ENCODE measurements at regions not wholly inside any gene's neighbourhood (a gene's known extent, or its start where the extent isn't known, plus 50 kb on each side); places are given as distances from the start of the nearest gene placed in this dataset.

DNA sequence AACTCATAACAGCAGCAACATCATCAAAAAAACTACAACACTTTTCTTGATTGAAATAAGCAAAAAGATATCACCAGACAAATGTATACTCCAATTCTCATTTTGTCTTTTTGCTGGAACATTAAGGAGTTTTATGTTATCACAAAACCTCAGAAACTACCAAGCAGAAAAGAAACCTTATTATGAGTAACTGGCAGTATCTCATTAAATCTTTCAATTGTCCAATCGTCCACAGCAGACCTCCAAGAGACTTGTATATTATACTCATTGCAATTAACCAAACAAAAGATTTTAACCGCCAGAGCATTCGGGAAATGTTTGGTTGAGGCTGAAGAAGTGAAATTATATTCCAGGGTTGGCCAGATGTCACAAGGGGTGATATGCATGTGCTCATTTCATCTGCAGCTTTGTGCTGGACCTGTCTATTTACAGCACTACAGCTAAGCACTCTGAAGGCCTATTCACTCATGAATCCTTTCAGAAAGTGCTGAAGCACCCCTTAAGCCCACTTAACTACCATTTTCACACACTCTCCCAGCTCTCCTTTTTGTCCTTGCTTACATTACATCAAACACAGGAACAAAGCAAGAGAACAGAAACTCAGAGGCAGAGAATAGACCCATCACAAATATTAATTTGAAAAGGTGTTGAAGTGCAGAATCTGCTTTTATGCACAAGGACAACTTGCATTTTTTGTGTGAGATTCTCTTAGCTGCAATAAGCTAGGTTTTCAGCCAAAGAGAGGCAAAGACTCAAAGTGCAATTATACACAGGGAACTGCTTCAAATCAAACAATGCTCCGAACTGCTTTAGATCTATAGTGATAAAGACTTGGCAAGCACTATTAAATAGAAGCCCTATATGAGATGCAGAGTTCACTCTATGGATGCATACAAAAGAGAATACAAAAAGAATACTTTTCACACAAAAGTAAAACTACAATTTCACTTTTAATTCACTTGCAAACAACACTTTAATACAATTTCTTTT, 150.4 kb upstream of the POU5F2 start:
- DNase-seq (ENCODE audit: extremely low spot score in 2 of 2) = no peak
- intact Hi-C loops (cut with DNase I) = no loop called here
- Histone ChIP-seq H3K4me3 (no peak overlapping the region), H3K9me3 (no peaks in the 10 kb centered on the region), H3K4me1 (no peaks in the 10 kb centered on the region), H3K36me3 (no peaks in the 10 kb centered on the region), H3K27ac (no peak overlapping the region), H3K27me3 (no peaks in the 10 kb centered on the region)
- no peak for TF ChIP-seq POLR2A (IDR thresholded peaks at IDR 0.05)
- TF ChIP-seq POLR2AphosphoS5 (IDR thresholded peaks at IDR 0.05; ENCODE audit: insufficient read depth in 1 of 2, low read depth in 1 of 2) = no peak
- TF ChIP-seq, protein P1, sequence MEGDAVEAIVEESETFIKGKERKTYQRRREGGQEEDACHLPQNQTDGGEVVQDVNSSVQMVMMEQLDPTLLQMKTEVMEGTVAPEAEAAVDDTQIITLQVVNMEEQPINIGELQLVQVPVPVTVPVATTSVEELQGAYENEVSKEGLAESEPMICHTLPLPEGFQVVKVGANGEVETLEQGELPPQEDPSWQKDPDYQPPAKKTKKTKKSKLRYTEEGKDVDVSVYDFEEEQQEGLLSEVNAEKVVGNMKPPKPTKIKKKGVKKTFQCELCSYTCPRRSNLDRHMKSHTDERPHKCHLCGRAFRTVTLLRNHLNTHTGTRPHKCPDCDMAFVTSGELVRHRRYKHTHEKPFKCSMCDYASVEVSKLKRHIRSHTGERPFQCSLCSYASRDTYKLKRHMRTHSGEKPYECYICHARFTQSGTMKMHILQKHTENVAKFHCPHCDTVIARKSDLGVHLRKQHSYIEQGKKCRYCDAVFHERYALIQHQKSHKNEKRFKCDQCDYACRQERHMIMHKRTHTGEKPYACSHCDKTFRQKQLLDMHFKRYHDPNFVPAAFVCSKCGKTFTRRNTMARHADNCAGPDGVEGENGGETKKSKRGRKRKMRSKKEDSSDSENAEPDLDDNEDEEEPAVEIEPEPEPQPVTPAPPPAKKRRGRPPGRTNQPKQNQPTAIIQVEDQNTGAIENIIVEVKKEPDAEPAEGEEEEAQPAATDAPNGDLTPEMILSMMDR (IDR thresholded peaks at IDR 0.05) = no peak

DNA sequence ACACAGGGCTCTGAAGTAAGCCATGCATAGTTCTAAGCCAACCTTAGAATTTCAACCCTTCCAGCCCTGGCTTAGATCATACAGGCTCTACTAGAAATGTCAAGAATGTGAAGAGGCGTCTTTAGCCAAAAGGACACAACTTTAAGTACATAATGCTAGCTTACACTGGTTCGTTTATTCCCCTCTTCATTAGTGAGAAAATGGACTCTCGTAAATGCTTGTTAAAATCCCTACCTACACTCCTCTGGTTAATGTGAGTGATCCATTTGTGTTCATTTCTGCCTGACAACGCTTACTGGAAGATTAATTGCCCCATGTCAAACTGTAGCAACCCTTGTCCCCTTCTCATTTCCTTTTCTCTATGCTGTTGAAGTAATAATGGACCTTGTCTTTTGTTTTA, 149.3 kb upstream of the POU5F2 start:
- intact Hi-C loops (cut with DNase I) = no loop called here
- Histone ChIP-seq H3K27me3 (no peaks in the 10 kb centered on the region), H3K36me3 (no peaks in the 10 kb centered on the region), H3K9me3 (no peaks in the 10 kb centered on the region), H3K27ac (no peak overlapping the region), H3K4me3 (no peak overlapping the region), H3K4me1 (no peaks in the 10 kb centered on the region)
- TF ChIP-seq POLR2A (IDR thresholded peaks at IDR 0.05) (no peak), POLR2AphosphoS5 (IDR thresholded peaks at IDR 0.05; ENCODE audit: insufficient read depth in 1 of 2, low read depth in 1 of 2) (no peak)
- TF ChIP-seq, protein P1 (IDR thresholded peaks at IDR 0.05) = no peak
- DNase-seq (ENCODE audit: extremely low spot score in 2 of 2) = no peak

DNA sequence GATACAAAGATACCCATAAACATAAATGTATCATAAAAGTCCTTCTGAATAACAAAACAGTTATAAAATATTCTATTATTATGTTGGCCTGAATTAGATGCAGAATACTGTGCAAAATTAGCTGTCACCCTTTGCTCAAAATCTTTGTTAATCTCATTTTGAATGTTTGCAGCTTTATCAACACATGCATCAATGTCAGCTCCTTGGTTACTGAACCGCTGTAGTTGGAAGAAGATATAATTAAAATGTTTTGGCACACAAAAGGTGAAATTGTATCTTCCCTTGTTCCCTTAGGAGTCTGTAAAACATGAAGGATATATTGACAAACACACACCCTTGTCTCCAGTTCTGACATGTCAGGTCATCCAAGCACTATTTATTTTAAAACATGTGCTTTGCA, 146.3 kb upstream of the POU5F2 start:
- no peaks in the 10 kb centered on the region for H3K36me3 ChIP-seq
- TF ChIP-seq, protein P1 (IDR thresholded peaks at IDR 0.05) = no peak
- no peaks in the 10 kb centered on the region for H3K9me3 ChIP-seq
- H3K4me3 ChIP-seq = no peak overlapping the region
- no peak overlapping the region for H3K27ac ChIP-seq
- H3K4me1 ChIP-seq = no peaks in the 10 kb centered on the region
- intact Hi-C loops (cut with DNase I) = no loop called here
- no peak for DNase-seq (ENCODE audit: extremely low spot score in 2 of 2)
- no peaks in the 10 kb centered on the region for H3K27me3 ChIP-seq

DNA sequence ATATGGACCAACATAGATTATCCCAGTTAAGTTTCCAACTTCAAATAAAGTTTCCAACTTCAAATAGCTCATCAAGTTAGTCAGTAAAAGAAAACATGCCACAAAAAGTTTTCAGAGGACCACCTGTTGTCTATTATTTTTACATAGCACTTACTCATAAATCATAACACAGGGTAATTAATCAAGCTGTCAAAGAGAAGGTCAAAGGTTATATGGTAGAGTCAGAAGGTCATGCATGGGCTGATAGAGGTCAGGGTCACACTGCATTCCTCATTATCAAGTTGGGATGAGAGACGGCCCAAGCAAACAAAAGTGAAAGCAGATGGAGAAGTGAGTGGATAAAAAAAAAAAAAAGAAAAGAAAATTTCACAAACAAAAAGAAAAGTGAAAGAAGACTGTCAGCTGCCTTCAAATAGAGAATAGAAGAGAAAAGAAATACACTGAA, 145.5 kb upstream of the POU5F2 start:
- H3K9me3 ChIP-seq = no peaks in the 10 kb centered on the region
- no peak overlapping the region for H3K4me3 ChIP-seq

More for the DNA sequence above, 145.5 kb upstream of the POU5F2 start:
- no peaks in the 10 kb centered on the region for H3K27me3 ChIP-seq
- TF ChIP-seq POLR2AphosphoS5 (IDR thresholded peaks at IDR 0.05; ENCODE audit: insufficient read depth in 1 of 2, low read depth in 1 of 2) = no peak
- TF ChIP-seq POLR2A (IDR thresholded peaks at IDR 0.05) = no peak
- TF ChIP-seq, protein P1 (IDR thresholded peaks at IDR 0.05) = no peak
- H3K27ac ChIP-seq = no peak overlapping the region
- intact Hi-C loops (cut with DNase I) = no loop called here
- H3K4me1 ChIP-seq = no peaks in the 10 kb centered on the region
- H3K36me3 ChIP-seq = no peaks in the 10 kb centered on the region
- DNase-seq (ENCODE audit: extremely low spot score in 2 of 2) = no peak
